GM23338 (cell line): ENCODE measurements at regions not wholly inside any gene's neighbourhood (a gene's known extent, or its start where the extent isn't known, plus 50 kb on each side); places are given as distances from the start of the nearest gene placed in this dataset.

Experiments used
- ATAC-seq: fragments of 200-7000 bp; cut with Tn5 transposase; 3 replicates; pipeline ENCODE4 v1.9.1; 2020
- DNase-seq: peaks from one replicate; pipeline ENCODE4 v3.0.0-alpha.2; 2015; ENCODE audit warnings: low spot score
- H2AFZ ChIP-seq: fragments of 200-600 bp; sonication (generic); 2 replicates; pipeline ENCODE4 v1.8.0; 2016; ENCODE audit warnings: antibody characterized with exemption, mild to moderate bottlenecking, moderate library complexity
- H3F3A ChIP-seq: fragments of 200-600 bp; sonication (generic); replicated peaks from 2 replicates; pipeline ENCODE4 v1.8.0; 2017; ENCODE audit warnings: antibody characterized with exemption, mixed run types, low read depth
- H3K27ac ChIP-seq: fragments of 200-600 bp; sonication (generic); 2 replicates; pipeline ENCODE4 v1.6.1; 2016; ENCODE audit warnings: low read depth
- H3K27me3 ChIP-seq: fragments of 200-600 bp; sonication (generic); 2 replicates; pipeline ENCODE4 v1.8.0; 2016; ENCODE audit warnings: mild to moderate bottlenecking, mixed run types, moderate library complexity; ENCODE audit not compliant: insufficient read depth
- H3K36me3 ChIP-seq: fragments of 200-600 bp; sonication (generic); 2 replicates; pipeline ENCODE4 v1.8.0; 2016; ENCODE audit warnings: mild to moderate bottlenecking; ENCODE audit not compliant: insufficient read depth
- H3K4me1 ChIP-seq: fragments of 200-600 bp; sonication (generic); 2 replicates; pipeline ENCODE4 v1.8.0; 2016; ENCODE audit warnings: mild to moderate bottlenecking, moderate library complexity; ENCODE audit not compliant: insufficient read depth
- H3K4me2 ChIP-seq: fragments of 200-600 bp; sonication (generic); 2 replicates; pipeline ENCODE4 v1.7.1; 2017; ENCODE audit warnings: mixed run types
- H3K4me3 ChIP-seq: fragments of 200-600 bp; sonication (generic); 2 replicates; pipeline ENCODE4 v1.6.1; 2016; ENCODE audit warnings: mixed run types
- H3K79me2 ChIP-seq: fragments of 200-600 bp; sonication (generic); replicated peaks from 2 replicates; pipeline ENCODE4 v1.8.0; 2017; ENCODE audit warnings: mild to moderate bottlenecking; ENCODE audit not compliant: insufficient read depth
- H3K9me2 ChIP-seq: fragments of 200-600 bp; sonication (generic); 2 replicates; pipeline ENCODE4 v1.8.0; 2017; ENCODE audit not compliant: insufficient read depth
- H4K20me1 ChIP-seq: fragments of 200-600 bp; sonication (generic); replicated peaks from 2 replicates; pipeline ENCODE4 v1.8.0; 2017; ENCODE audit warnings: mild to moderate bottlenecking; ENCODE audit not compliant: insufficient read depth
- H3K27ac Mint-ChIP-seq: 2 replicates; pipeline ENCODE4 v1.8.0; 2020; ENCODE audit warnings: inconsistent platforms, mild to moderate bottlenecking, moderate library complexity, mixed read lengths
- H3K27me3 Mint-ChIP-seq: 3 replicates; pipeline ENCODE4 v1.8.0; 2022; ENCODE audit warnings: low read depth, mild to moderate bottlenecking, moderate library complexity, mixed read lengths, inconsistent platforms; ENCODE audit not compliant: insufficient read depth, poor library complexity
- H3K36me3 Mint-ChIP-seq: 3 replicates; pipeline ENCODE4 v1.8.0; 2021; ENCODE audit warnings: low read depth, mild to moderate bottlenecking, inconsistent platforms, moderate library complexity, mixed read lengths
- H3K4me1 Mint-ChIP-seq: 3 replicates; pipeline ENCODE4 v1.8.0; 2020; ENCODE audit warnings: mild to moderate bottlenecking, inconsistent platforms, mixed read lengths
- H3K4me3 Mint-ChIP-seq: 3 replicates; pipeline ENCODE4 v1.8.0; 2021; ENCODE audit warnings: moderate library complexity, mild to moderate bottlenecking, inconsistent platforms, mixed read lengths
- H3K9me3 Mint-ChIP-seq: 3 replicates; pipeline ENCODE4 v1.8.0; 2020; ENCODE audit warnings: moderate library complexity, mild to moderate bottlenecking, inconsistent platforms, mixed read lengths
- CREB1 ChIP-seq: fragments of 250-450 bp; sonication (Bioruptor Pico); IDR thresholded peaks from 2 replicates; pipeline ENCODE4 v1.5.0; 2020; ENCODE audit warnings: low read depth, mild to moderate bottlenecking, moderate library complexity
- CTCF ChIP-seq, 2 experiments: fragments of 200-600 bp in 1 of 2; sonication (generic) in 1 of 2; conservative IDR thresholded peaks; 2 replicates each; pipeline versions ENCODE4 v1.5.1 to v1.6.1; 2016 to 2017; ENCODE audit warnings: antibody characterized with exemption in 2 of 2, low read depth in 2 of 2, mild to moderate bottlenecking in 2 of 2, moderate library complexity in 1 of 2
- ETS1 ChIP-seq: IDR thresholded peaks from 2 replicates; pipeline ENCODE4 v1.6.1; 2016; ENCODE audit warnings: antibody characterized with exemption
- EZH2 ChIP-seq: fragments of 200-600 bp; sonication (generic); IDR thresholded peaks from one replicate; pipeline ENCODE4 v1.8.0; 2017; ENCODE audit warnings: antibody characterized with exemption, mild to moderate bottlenecking, low read depth; ENCODE audit not compliant: unreplicated experiment
- EZH2phosphoT487 ChIP-seq: fragments of 200-600 bp; sonication (generic); IDR thresholded peaks from one replicate; pipeline ENCODE4 v1.8.1; 2018; ENCODE audit warnings: antibody characterized with exemption; ENCODE audit not compliant: unreplicated experiment
- JUNB ChIP-seq: IDR thresholded peaks from one replicate; pipeline ENCODE4 v1.6.1; 2016; ENCODE audit warnings: antibody characterized with exemption; ENCODE audit not compliant: unreplicated experiment
- NANOG ChIP-seq: IDR thresholded peaks from 2 replicates; pipeline ENCODE4 v1.6.1; 2016; ENCODE audit warnings: antibody characterized with exemption, borderline replicate concordance
- POLR2AphosphoS5 ChIP-seq: IDR thresholded peaks from 2 replicates; pipeline ENCODE4 v1.6.1; 2016; ENCODE audit warnings: antibody characterized with exemption, low read depth
- REST ChIP-seq: IDR thresholded peaks from one replicate; pipeline ENCODE4 v1.6.1; 2018; ENCODE audit warnings: antibody characterized with exemption; ENCODE audit not compliant: unreplicated experiment
- STAT1 ChIP-seq: IDR thresholded peaks from one replicate; pipeline ENCODE4 v1.6.1; 2016; ENCODE audit warnings: antibody characterized with exemption; ENCODE audit not compliant: unreplicated experiment
- ZNF114 ChIP-seq: fragments of 250-450 bp; sonication (Bioruptor Pico); IDR thresholded peaks from 2 replicates; pipeline ENCODE4 v1.5.0; 2020; ENCODE audit warnings: mild to moderate bottlenecking, moderate library complexity
- ZNF331 ChIP-seq: fragments of 250-450 bp; sonication (Bioruptor Pico); IDR thresholded peaks from 2 replicates; pipeline ENCODE4 v1.5.0; 2020; ENCODE audit warnings: low read depth, mild to moderate bottlenecking, moderate library complexity
- ZNF462 ChIP-seq: fragments of 250-450 bp; sonication (Bioruptor Pico); IDR thresholded peaks from 2 replicates; pipeline ENCODE4 v1.5.0; 2020; ENCODE audit warnings: mild to moderate bottlenecking, moderate library complexity

- Histone ChIP-seq H3F3A (no peaks in the 10 kb centered on the region), H3K36me3 (no peaks in the 10 kb centered on the region), H2AFZ (no peak overlapping the region), H3K4me2 (no peak overlapping the region), H4K20me1 (no peaks in the 10 kb centered on the region), H3K79me2 (no peaks in the 10 kb centered on the region), H3K4me3 (no peak overlapping the region), H3K9me2 (peaks cover 15% of the 10 kb centered on the region), H3K27me3 (no peaks in the 10 kb centered on the region), H3K4me1 (no peaks in the 10 kb centered on the region), H3K27ac (no peak overlapping the region)
- no peaks in the 10 kb centered on the region for H3K27me3 Mint-ChIP-seq
- DNase-seq (no peak), ATAC-seq (no peak)
- TF ChIP-seq EZH2phosphoT487 (no peak), ZNF331 (CRISPR knock-in tag) (no peak), NANOG (no peak), POLR2AphosphoS5 (no peak), CTCF (conservative IDR thresholded peaks at IDR 0.05; ENCODE audit: low read depth in 2 of 2) (no peak), ZNF462 (no peak), JUNB (no peak), ZNF114 (CRISPR knock-in tag) (no peak), STAT1 (no peak), CREB1 (CRISPR knock-in tag) (no peak), EZH2 (no peak), REST (no peak), ETS1 (no peak)
- H3K4me3 Mint-ChIP-seq = no peak overlapping the region
- H3K27ac Mint-ChIP-seq = no peak overlapping the region
- 0 out of 3 replicates have a peak, but pooled peaks cover 3% of the 10 kb centered on the region for H3K9me3 Mint-ChIP-seq
- no peaks in the 10 kb centered on the region for H3K4me1 Mint-ChIP-seq
- no peaks in the 10 kb centered on the region for H3K36me3 Mint-ChIP-seq
Observed at GRCh38 chr4:164188236-164188635, 565.7 kb upstream of the SMIM31 start.
